SW 1271 (cell line): ENCODE measurements at regions not wholly inside any gene's neighbourhood (a gene's known extent, or its start where the extent isn't known, plus 50 kb on each side); places are given as distances from the start of the nearest gene placed in this dataset.

ENCODE experiments used
- DNase-seq, 2 experiments: peaks; one replicate each; lab custom pipeline; 2025; lab: John Stamatoyannopoulos, UW

DNA sequence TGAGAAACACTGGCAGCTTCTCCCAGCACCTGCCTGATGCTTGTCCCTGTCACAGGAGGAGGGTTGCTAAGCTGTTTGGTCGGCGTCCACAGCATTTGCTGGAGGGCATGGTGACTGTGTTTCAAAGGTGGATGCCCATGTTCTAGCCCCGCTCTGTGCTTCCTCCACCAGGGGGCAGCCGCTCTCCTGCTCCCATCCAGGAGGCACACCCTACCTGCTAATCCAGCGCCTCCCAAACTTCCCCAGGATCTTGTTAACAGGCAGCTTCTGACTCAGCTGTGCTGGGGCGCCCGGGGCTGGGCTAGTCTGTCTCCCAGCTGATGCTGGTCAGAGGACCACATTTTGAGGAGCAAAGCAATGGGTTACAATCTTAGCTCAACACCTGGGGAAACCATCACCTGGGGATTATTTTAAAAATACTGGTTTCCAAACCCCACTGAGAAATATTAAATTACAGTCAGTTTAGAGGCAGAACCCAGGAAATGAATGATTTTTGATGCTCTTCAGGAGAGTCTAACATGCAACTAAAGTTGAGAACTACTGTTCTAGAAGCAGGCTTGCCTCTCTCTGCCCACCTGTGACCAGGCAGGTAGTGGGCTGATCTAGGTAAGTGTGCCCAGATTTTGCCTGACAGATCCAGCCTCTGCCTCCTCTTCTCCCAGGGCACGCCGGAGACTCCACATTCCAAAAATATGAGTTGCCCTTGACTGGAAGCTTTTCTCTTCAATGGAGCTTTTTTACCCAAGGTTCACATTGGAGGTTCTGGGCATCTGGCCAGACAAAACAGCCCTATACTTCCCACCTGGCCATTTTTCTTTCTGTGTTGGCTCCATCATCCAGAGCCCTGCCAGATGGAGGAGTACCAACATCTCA, 92.7 kb upstream of the GPR26 start:
- peak in 1 of 2 experiments; percentile 27 for DNase-seq

DNA sequence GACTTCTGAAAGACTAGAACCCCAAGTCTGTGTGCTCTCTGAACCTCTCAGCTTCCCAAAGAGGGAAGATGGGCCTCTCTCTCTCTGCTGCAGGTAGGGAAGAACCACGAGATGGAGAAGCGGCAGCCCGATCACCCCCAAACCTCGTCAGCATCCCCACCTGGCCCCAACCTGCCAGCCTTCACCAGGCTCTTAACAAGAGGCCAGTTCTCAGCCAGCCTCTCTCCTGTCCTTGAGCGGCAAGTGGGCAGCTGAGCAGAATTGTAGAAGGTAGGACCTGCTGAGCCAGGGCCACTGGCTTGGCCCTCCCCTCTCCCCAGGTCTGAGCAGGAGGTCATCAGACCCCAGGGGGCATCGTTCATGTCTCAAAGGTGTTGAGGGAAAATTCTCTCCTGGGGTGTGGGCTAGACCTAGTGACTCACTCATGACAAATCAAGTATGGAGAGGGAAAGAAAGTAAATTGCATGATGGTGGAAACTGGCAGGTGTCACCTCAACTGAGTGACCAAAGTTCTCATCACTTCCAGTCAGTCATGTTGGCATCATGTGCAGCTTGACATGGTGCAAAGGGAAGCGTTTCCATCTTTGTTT, 92.0 kb upstream of the GPR26 start:
- no peak for DNase-seq

- DNase-seq: no peak
Measured at GRCh38 chr10:123575105-123575504, 91.0 kb upstream of the GPR26 start.

DNA sequence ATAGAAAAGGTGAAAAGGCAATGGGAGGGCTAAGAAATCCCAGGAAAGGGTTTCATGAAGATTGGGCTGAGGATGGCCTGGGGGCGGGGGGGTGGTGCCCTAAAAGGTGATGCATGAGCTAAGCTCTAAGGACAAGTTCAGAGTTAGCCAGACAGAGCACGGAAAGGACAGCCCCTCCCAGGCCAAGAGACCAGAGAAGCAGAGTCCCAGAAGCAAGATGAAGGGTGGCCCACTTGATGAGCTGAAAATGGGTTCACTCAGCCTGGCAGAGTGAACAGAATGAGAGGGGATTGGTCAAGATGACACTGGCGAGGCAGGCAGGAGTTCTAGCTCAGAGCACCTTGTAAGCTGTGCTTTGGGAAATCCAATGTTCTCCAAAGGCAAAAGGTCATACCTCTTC, 89.4 kb upstream of the GPR26 start:
- no peak for DNase-seq

GRCh38 chr10:123577921-123578461, 88.2 kb upstream of the GPR26 start:
- no peak for DNase-seq

DNA sequence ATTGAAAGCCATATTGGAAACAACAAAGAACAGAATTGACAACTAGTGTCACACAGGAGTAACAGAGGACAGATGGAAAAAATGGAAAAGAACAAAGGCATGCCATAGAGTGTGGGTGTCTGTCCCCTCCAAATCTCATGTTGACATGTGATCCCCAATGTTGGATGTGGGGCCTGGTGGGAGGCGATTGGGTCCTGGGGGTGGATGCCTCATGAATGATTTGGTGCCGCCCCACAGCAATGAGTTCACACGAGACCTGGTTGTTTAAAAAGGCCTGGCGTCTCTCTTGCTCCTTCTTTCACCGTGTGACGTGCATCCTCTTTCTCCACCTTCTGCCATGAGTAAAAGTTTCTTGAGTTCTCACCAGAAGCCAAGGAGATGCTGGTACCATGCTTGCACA, 87.4 kb upstream of the GPR26 start:
- DNase-seq: no peak

DNA sequence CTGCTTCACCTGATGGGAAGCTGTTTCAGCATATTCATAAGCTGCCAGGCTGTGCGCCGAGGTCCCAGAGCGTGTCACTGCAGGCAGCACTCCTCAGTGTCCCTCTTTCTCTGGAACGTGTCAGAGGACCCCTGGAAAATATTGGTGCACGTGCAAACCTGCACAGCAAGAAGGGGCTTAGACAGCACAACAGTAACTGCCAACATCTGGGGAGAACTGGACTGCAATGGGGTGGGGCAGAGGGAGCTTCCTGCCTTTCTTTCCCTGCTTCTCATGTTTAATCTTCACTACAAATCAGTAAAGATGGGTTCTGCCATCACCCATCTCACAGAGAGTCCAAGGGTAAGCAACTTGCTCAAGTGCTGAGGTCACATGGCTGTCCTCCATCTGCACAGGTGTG, 86.5 kb upstream of the GPR26 start:
- DNase-seq: no peak

DNA sequence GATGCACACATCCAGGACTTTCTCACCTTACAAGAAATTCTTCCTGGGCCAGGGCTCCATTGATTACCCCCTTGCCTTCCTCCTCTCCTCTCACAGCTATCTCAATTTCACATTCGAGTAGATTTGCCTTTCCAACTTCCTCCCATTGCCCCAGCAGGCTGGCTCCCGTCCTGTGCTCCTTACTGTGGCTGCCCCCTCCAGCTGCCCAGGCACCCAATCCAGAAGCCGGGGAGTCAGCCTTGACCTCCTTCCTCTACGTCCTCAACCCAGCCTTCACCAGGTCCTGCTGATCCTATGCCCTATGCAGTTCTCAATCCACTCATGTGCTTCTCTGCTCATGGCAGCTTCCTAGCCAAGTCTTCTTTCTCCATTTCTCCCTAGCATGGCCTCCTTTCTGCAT, 85.7 kb upstream of the GPR26 start:
- DNase-seq: no peak

GRCh38 chr10:123581656-123582055, 84.5 kb upstream of the GPR26 start:
- no peak for DNase-seq

DNA sequence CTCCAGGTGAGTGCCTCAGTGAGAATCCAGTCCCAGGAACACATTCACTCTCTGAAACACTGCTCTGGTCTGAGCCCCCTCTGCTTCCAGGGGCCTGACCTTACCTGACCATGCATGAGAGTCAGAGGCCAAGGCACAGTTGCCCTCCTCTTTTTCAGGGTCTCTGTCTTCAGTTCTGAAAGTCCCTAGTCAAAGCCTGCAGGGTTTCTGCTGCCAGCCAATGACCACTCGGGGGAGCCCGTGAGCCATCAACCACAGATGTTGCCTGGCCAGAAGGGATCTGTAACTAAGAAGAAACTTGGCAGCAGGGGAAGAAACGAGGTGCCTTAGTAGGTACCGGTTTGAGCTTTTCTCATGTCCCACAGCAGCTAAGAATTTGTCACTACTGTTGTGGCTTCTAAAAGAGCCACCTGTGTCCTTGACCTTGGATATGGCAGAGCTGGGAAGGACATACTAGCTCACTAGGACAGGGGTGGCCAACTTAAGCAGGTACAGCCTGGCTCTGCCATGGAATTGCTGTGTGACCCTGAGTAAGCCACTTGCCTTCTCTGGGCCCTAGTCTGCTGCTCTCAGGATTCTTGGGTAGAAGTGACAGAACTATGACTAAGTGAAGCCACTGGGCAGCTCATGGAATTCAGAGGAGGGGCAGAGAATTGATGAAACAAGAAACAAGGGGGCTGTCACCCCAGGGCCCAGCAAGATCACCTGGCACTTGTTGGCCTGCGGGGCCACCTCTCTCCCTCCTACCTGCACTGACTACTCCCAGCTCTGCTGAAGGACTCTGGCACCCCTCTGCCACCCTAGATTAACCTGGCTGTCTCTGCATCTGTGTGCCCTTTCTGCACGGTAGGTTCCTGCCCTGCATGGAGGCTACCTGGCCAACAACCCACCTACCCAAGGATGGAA, 83.8 kb upstream of the GPR26 start:
- peak in 1 of 2 experiments; percentile 54 for DNase-seq

DNA sequence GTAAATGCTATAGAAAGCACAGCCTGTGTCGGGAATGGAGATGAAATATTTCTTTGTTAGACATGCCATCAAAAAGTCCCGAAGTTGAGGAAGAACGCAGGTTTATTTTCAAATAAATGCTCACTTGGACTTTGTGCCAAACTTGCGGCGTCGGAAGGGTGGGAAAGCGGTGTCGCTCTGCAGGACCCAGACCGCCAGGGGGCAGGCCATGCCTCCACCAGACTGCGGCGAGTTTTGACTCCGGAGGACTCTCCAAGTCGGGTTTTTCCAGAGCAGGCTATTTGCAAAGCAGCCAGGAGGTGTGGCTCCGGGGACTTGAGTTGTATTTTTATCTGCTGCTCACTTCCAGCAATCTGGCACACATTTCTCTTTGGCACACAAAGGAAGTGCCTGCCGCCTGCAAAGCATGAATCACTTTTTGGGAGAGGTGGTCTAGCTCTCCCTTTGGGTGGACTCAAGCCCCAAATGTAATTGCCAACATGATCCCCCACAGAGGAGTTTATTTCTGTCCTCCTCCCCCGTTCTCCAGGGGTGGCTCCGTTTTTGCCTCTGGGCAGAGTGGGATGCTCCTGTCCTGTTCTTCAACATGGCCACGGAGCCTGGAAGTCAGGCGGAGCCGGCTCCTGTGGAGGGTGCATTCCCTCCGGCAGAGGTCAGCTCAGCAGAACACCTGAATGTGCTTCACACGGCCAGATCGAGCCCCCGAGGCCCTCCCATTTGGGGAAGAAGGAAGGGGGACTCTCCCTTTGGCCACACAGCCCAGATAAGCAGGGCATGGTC, 82.3 kb upstream of the GPR26 start:
- DNase-seq: peak; percentile 13 to 14

- DNase-seq: no peak
Measured at GRCh38 chr10:123584419-123584775, 81.8 kb upstream of the GPR26 start.

- no peak for DNase-seq
Measured at GRCh38 chr10:123585477-123586445, 80.4 kb upstream of the GPR26 start.

DNA sequence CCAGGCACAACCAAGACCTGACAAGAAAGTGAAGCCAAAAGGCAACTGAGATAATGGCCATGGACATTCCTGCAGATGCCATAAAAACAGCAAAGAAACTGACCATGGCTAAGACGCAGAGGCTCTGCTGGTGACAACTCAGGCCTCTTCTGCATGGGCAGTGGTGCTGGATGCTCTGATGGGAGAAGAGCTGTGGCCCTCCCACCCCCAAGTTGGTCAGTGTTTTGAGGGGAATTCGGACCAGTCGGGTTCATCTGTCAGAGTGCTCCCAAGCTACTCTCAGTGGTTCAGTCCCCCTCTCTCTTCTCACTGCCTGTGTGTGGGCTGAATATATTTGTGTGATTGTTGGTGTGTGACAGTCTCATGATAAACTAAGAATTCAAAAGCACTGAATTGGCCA, 79.0 kb upstream of the GPR26 start:
- no peak for DNase-seq

- no peak for DNase-seq
Measured at GRCh38 chr10:123588386-123588914, 77.7 kb upstream of the GPR26 start.

- no peak for DNase-seq
Measured at GRCh38 chr10:123595661-123596060, 70.5 kb upstream of the GPR26 start.

GRCh38 chr10:123597676-123598075, 68.5 kb upstream of the GPR26 start:
- DNase-seq: no peak

- DNase-seq: no peak
Measured at GRCh38 chr10:123599366-123599849, 66.7 kb upstream of the GPR26 start.

DNA sequence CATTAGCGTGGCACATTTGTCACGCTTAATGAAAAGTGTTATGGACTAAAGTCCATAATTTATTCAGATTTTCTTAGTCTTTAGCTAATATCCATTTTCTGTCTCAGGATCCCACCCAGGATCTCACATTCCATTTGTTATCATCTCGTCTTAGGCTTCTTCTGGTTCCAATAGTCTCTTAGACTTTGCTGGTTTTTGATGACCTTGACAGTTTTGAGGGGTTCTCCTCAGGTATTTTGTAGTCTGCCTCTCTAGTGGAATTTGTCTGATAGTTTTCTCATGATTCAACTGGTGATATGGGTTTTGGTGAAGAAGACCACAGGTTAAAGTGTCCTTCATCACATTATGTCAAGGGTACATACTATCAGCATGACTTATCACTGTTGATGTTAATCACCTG, 66.0 kb upstream of the GPR26 start:
- DNase-seq: no peak

DNA sequence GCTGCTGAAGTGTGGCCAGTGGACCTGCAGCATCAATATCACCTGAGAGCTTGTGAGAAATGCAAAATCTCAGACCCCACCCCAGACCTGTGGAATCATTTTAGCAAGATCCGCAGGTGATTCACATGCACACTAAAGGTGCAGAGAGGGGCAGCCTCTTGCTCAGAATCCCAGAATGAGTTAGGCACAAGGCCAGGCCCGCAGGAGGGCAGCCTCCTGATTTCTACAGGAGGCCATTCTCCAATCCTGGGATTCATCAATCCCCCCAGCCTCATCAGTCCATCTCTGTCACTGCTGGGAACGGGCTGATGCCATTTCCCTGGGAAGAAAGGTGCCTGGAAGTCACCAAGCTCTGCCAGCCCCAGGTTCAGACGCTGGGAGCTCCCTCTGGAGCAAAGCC, 63.0 kb upstream of the GPR26 start:
- no peak for DNase-seq
